ENCODE measurements at regions not wholly inside any gene's neighbourhood (a gene's known extent, or its start where the extent isn't known, plus 50 kb on each side); places are given as distances from the start of the nearest gene placed in this dataset.
"Not testable (repeated sequence)": the region's sequence is repeated elsewhere in the genome, so short reads cannot be mapped to it uniquely, and the experiment has no call there.

DNA sequence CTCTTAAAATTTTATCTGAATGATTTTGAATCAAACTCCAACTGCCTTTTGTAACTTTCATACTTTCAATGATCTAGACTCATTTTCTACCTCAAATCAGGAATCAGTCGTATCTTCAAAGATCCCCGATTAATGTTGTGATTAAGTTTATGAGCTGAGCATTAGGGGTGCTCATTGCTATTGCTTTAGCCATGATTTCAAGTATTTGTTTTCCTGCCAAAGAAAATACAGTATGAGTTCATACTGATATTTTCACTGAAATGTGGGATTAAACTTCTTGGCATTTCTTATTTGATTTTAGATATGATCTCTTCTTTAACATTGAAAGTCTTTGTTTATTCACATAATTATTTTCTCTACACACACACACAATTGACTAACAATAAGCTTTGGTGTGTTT is 785.6 kb downstream of the NTRK3 start:
- no peak for DNase-seq (ENCODE audit: low spot score)

DNA sequence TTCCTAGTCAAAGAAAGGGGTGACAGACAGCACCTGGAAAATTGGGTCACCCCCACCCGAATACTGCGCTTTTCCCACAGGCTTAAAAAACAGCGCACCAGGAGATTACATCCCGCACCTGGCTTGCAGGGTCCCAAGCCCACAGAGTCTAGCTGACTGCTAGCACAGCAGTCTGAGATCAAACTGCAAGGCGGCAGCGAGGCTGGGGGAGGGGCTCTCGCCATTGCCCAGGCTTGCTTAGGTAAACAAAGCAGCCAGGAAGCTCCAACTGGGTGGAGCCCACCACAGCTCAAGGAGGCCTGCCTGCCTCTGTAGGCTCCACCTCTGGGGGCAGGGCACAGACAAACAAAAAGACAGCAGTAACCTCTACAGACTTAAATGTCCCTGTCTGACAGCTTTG is 792.6 kb downstream of the NTRK3 start:
- DNase-seq (ENCODE audit: low spot score) = not testable (repeated sequence)

DNA sequence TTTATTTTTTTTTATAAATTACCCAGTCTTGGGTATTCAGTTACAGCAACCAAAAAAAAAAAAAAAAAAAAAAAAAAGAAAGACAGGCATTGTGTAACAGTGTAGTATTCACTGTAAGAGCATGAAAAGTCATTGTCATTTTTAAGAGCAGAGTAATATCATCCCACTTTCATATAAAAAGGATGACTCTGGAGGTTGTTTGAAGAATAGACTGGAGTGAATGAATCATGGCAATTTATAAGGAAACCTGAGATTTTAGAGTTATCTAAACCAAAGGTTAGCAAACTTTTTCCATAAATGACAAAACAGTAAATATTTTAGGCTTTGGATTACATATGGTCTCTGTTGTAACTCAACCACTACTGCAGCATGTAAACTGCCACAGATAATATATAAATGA is 794.9 kb downstream of the NTRK3 start:
- no peak for DNase-seq (ENCODE audit: low spot score)

DNA sequence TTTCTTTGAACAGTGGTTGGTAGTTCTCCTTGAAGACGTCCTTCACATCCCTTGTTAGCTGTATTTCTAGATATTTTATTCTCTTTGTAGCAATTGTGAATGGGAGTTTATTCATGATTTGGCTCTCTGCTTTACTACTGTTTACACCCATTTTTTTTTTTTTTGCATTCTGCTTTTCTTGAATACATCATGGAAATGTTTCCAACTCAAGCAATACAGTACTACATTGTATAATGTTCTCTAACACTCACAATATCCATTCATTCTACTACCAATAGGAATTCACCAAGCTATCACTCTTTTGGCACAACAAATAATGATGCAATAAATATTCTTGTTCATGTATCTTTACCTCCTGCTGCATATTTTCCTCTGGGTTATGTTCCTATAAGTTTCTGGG is 801.7 kb downstream of the NTRK3 start:
- DNase-seq (ENCODE audit: low spot score) = no peak

DNA sequence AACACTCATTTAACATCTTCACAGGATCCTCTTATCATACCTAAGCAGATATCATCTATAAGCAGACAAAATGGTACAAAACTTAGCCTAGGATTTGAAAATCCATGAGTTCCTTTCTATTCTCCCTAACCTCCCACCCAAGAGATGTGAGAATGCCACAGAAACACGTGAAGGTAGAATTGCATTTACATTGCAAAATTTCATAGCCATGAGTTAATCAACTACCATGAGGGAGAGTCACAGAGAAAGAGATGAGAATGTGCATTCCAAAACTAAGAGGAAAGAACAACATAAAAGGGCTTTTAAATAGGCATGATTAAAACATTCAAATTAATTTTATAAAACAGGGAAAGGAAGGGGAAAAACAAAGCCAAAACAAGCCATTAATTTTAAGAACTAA is 806.2 kb downstream of the NTRK3 start:
- no peak for DNase-seq (ENCODE audit: low spot score)

DNA sequence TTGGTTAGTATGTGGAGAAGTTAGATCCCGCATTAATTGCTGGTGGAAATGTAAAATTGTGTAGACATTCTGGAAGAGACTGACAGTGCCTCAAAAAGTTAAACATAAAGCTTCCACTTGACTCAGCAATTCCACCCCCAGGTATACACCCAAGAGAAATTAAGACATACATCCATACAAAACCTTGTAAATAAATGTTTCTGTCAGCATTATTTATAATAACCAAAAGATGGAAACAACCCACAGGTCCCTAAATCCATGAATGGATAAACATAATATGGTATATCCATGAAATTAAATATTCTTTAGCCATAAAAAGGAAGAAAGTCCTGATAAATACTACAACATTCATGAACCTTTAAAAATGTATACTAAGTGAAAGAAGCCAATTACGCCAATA is 817.4 kb downstream of the NTRK3 start:
- DNase-seq (ENCODE audit: low spot score) = no peak

DNA sequence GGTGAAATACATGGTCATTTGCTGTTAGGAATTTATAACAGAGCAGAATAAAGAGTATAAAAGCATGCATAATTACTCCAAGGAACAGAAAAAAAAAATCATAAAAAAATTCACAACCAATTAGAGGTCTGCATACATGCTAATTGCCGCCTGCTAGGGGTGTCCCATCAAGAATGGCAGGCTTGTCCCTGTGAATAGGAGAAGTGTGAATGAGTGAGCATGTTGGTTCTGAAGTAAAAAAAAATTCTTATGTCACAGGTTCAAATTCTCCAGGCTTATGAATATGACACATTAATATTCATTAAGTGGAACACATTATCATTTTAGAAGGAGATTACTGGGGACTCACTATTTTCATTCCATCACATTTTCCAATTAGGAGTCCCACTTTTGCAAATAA is 822.7 kb downstream of the NTRK3 start:
- no peak for DNase-seq (ENCODE audit: low spot score)

DNA sequence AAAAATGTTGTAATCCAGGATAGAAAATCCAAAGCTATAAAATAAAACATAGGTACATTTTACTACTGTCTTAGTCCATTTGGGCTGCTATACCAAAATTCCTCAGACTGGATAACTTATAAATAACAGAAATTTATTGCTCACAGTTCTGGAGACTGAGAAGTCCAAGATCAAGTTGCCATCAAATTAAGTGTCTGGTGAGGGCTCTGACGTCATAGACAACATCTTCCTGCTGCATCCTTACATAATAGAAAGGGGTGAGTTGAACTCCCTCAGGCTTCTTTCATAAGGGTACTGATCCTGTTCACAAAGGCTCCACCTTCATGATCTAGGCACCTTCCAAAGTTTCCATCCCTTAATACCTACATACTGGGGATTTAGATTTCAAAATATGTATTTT is 826.8 kb downstream of the NTRK3 start:
- DNase-seq (ENCODE audit: low spot score) = no peak

DNA sequence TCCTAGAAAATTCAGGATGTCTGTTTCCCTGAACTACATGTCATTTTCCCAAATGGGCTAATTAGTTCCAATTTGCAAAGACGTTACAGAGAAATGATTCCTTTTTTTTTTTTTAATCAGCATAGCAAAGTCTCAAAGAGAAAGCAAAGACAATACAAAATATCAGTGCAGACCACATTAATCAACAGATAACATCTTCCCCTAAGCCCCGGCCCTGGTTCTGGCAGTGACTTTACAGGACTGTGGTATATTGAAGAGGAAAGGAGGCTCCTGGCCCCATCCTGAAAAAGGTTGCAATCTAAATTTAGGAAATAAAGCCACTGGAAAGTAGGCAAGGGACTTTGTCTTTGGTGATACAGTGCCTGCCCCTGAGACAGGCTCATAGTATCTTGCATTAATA is 836.5 kb downstream of the NTRK3 start:
- DNase-seq (ENCODE audit: low spot score) = no peak

DNA sequence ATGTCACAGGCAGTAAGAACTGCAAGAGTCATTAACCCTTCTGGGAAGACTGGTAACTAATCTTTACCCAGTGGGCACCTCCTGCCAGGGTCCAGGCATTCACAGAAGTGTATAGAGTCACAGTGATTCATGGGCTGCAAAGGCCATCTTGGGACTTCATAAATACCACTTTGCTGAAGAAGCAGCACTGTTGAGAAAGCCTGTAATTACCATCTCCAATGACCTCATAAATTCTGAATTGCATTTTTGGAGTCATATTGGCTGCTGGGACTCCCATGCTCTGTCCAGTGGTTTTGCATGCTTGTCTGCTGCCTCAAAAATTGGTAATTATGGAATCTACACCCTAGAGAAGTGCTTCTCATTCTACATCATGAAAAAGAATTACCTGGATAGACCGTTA is 837.2 kb downstream of the NTRK3 start:
- no peak for DNase-seq (ENCODE audit: low spot score)

DNA sequence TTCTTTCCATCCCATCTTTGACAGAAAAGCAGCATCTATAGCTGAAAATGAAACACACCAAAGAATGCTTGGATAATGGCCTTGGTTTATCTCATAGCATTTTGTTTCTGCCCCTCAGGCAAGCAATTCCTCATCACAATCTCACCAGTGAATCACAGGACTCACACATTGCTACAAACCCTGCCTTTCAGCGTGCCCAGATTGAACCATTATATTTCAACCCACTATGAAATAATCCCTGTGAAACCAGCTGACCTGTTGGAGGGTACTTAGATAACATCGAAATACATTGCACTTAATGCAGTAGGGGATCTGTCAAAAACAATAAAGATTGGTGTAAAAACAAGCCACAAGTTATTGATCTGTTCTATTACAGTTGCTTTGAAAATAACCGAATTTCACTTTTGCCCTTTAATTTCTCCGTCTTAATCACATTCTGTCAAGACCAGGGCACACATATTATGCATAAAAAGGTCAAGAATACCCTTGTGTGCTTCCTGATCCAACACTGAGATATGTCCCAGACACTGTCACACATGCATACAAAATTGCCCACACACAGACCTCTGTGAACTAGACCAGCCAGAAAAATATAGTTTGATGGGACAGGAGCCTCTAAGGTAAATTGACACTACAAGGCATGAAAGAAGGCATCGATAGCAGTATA is 839.8 kb downstream of the NTRK3 start:
- no peak for DNase-seq (ENCODE audit: low spot score)

DNA sequence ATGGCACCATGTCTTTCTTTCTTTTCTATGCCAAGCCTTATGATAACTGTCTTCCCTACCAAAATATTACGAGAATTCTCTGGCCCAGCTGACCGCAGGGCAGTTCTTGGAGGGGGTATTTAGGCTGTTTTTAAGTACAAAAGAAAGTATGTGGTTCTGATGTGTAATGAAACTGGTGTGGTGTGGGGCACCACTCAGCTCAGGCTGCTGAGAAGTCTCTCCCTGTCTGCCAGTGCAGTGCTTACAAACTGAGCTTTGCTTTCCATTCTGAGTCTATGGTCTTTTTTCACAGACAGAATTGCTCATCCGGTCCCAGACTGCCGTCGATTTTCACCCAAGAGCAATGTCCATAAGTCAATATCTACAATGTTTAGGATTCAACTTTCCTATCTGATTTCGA is 847.6 kb downstream of the NTRK3 start:
- DNase-seq (ENCODE audit: low spot score) = no peak

DNA sequence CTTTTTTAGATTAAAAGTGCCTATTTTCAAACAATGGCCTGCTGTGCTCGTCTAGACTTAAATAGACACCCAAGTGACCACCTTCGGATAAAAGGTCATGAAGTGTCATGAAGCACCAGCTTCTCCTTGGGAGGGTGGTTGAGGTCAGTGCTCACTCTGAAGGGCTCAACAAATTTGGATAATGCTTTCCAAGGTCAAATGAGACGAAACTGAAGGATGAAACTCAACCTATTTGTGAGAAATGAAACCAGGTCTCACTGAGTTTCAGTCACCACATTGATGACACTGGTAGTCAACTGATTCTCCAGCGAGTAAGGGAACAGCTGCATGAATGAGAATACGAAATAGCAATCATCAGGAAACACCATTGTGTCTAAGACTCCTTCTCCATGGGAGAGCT is 852.6 kb downstream of the NTRK3 start:
- no peak for DNase-seq (ENCODE audit: low spot score)

DNA sequence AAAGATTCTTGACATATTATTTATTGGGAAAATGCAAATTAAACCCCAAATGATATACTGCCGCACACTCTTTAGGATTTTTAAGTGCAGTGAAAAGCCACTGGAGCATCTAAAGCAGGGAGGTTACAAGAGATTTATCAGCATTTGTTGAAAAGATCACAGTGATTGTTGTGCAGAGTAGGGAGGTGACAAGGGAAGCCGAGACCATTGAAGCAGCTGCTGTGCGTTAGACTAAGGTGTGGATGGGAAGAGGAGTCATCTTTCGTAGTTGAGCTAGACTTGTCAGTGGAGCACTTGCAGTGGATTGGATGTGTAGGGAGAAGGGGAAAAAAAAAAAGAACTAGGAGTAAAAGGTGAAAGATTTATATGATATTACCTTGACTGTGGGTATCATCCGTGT is 854.6 kb downstream of the NTRK3 start:
- DNase-seq (ENCODE audit: low spot score) = no peak

DNA sequence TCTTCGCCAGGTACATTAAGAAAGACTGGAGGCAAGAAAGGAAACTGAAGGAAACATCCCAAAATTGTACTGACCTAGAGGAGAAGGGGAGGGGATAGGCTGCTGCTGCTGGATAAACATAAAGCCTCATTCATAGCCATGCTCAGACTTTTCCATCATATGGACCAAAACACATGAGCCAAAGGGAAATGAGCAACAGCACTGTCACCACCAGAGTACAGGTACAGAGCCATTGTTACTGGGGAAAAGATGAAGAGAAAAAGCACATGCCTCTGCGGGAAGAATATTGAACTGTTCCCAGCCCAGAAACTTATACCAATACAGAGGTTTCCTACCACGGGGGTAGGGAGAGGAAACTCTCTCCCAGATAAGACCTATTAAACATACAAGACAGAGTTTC is 861.9 kb downstream of the NTRK3 start:
- no peak for DNase-seq (ENCODE audit: low spot score)

DNA sequence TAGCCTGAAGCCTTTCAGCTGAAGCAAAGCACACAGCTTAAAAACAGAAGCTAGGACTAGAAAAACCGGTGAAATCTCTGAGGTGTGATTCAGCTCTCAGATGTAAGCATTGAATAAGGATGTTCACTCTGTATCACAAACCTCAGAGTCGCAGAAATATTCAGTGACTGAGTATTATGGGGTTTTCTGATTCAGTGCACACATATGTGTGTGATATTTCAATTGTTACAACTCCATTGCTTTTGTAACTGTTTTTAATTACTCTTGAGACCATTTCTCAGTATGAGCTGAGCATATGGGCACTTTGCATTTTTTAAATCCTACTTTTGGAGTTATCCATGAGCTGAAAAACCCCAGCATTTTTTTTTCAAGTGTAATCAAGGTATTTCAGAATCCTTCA is 868.8 kb downstream of the NTRK3 start:
- DNase-seq (ENCODE audit: low spot score) = no peak

DNA sequence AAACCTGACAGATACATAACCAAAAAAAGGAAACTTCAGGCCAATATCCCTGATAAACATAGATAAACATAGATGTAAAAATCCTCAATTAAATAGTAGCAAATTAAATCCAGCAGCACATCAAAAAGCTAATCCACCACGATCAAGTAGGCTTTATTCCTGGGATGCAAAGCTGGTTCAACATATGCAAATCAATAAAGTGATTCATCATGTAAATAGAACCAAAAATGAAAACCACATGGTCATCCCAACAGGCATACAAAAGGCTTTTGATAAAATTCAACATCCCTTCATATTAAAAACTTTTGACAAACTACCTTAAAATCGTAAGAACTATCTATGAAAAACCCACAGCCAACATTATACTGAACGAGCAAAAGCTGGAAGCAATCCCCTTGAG is 882.2 kb downstream of the NTRK3 start:
- DNase-seq (ENCODE audit: low spot score) = no peak

DNA sequence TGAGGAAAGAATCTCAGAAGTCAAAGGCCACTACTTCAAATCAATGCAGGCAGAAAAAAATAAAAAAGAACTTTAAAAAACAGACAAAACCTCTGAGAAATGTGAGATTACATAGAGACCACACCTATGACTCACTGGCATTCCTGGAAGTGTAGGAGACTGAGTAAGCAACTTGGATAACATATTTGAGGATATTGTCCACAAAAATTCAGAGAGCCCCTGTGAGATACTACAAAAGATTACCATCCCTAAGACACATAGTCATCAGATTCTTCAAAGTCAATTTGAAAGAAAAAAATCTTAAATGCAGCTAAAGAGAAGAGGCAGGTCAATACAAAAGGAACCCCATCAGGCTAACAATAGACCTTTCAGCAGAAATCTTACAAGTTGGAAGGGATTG is 887.3 kb downstream of the NTRK3 start:
- DNase-seq (ENCODE audit: low spot score) = peak; percentile 16

DNA sequence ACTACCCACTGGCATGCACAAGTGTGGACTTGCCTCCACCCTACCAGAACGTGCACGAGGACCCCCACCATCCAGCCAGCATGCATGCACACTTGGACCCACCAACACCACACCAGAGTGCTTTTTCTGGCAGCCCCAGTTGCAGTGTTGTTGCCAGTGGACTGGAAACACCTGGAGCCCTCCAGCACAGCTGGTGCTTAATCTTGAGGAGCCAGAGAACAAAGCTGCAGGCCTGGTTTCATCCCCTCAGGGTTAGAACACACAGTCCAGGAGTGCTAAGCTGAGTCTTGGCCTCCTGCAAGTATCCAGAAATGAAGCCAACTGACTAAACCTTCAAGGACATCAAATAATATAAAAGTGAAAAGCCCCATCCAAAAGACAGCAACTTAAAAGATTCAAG is 888.0 kb downstream of the NTRK3 start:
- DNase-seq (ENCODE audit: low spot score) = no peak

DNA sequence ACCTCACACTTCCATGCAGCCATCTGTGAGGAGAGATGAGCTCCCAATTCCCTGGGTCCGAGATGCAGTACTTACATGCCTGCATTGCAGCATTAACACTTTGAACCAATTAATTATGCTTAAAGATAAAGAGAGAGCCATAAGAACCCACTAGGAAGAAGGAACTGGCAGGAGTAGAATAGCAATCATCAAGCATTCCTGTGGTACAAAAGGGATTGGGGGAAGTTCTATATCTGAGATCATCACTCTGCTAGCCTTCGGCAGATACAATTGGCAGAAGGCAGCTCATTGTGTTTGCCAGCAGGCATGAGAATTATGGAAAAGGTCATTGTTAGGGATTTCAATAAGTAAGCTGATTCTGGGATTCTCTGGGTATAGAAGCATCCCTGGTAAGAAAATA is 891.4 kb downstream of the NTRK3 start:
- DNase-seq (ENCODE audit: low spot score) = peak; percentile 11

DNA sequence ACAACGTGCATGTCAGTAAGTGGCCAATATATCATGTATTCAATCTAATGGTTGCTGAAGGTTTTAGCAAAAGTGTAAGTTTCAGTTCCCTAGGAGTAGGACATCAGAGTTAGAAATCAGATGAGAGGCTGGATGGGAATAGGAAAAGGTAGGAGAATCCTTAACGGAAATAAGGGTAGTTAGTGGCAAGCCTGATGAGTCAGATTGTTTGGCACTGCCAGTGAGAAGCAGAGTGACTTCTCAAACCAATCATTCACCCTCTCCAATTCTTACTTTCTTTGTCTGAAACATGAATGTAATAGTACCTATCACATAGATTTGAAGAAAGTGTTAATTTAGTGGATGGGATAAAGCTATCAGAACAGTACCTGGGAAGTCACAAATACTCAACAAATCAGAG is 894.0 kb downstream of the NTRK3 start:
- no peak for DNase-seq (ENCODE audit: low spot score)

DNA sequence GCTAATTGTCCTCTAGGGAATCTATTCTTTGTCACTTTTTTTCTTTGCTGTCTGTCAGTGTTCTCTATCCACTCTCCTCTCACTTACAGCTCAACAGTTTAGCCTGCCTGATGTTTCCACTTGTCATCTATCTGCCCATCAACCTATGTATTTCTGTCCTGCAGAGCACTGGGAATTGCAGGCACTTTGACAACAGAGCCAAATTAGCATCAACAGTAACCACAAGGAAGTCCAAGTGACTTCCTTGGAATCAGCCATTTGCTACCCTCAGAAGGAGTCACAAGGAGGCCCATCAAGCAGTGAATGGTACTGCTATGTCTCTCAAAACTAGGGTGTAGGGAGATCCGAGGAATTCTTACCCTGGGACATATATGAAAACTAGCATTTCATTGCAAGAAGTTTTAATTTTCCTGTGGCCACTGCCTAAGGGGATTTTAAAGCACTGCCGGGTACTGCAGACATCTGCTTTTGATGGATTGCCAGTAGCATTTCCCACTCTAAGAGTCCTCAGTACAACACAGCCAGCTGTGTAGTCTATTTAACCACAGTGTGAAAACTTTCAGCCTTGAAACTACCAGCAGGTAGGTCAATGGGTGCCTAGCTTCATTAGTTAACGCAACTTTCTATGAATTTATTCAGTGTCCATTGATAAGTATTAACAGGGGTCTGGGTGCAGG is 898.8 kb downstream of the NTRK3 start:
- no peak for DNase-seq (ENCODE audit: low spot score)

DNA sequence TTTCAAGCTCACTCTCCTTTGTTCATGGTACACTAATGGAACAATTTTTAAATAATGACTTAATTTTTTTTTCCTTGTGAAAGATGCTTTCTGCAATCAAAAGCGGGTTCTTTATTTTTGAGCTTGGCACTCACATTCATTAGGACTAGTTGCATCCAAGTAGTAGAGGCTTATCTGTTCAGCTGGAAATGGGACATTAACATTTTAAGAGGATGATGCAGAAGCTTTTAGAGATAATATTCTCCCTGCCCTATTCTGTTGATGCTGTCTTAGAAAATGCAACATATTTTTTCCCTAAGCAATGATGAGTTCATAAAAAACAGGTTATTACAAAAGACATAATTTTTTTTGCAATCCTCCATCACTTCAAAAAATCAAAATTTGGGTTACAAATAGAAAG is 900.6 kb downstream of the NTRK3 start:
- DNase-seq (ENCODE audit: low spot score) = no peak

DNA sequence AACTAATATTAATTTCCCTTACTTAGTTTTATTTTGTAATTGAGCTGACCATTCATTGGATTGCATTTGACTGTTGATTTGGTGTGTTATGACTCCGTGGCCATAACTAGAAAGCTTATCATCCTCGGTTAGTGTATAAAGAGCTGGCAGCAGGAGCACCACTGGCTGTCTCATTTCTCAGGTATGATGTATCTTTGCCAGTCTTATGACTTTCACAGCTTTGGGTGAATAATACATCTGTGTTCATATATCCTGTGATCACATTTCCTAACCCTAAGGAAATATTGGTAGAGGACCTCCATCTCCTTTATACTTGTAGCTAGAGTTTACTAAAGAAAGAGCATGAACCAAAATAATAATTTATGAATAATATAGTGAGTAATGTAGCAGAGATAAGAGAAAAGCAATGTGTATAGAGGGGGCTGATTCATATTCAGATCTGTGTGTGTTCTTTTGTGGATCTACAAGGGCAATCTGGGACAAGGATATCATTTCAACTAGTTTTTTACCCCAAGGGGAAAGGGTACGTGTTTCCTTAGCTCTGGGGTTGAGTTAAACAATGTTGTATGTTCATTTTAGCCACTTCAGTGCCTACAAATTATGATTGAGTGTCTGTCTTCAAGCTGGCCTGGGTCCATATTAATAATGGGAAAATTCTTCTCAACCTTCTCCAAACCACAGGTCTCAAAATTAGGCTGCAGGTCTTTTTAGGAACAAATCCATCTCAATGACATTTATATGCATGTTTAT is 901.7 kb downstream of the NTRK3 start:
- DNase-seq (ENCODE audit: low spot score) = peak; percentile 3

All from hepatic stellate cell (primary cell).